NCI-H1694 treated with DMSO at 0.1 percent for 48 hours (cell line): ENCODE measurements at regions not wholly inside any gene's neighbourhood (a gene's known extent, or its start where the extent isn't known, plus 50 kb on each side); places are given as distances from the start of the nearest gene placed in this dataset.
"Not testable (repeated sequence)": the region's sequence is repeated elsewhere in the genome, so short reads cannot be mapped to it uniquely, and the experiment has no call there.

Experiments
- DNase-seq: peaks from one replicate; lab custom pipeline; 2025; lab: John Stamatoyannopoulos, UW

DNA sequence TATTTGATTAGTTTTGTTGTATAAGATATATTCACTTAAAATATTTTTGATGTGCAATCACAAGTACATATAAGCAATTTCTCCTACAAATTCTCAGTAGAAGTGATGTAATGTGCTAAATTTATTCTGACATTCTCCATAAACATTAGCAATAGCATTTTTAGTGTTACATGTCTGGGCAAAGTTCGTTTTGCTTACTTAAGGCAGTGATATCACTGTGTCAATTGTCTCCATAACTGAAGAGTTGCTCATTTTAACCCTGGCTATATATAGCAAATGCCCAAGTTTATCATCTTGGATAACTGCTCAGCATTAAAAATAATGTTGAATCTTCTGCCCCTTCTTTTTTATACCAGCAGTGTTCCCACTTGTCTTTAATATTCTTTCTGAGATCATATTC lies 340.0 kb upstream of the NDST4 start:
- no peak for DNase-seq

DNA sequence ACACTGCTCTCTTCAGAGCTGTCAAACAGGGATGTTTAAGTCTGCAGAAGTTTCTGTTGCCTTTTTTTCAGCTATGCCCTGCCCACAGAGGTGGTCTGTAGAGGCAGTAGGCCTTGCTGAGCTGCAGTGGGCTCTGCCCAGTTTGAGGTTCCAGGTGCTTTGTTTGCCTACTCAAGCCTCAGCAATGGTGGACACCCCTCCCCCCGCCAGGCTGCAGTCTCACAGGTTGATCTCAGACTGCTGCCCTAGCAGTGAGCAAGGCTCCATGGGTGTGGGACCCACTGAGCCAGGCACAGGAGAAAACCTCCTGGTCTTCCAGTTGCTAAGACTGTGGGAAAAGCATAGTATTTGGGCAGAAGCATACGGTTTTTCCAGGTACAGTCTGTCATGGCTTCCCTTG lies 338.8 kb upstream of the NDST4 start:
- DNase-seq: not testable (repeated sequence)

DNA sequence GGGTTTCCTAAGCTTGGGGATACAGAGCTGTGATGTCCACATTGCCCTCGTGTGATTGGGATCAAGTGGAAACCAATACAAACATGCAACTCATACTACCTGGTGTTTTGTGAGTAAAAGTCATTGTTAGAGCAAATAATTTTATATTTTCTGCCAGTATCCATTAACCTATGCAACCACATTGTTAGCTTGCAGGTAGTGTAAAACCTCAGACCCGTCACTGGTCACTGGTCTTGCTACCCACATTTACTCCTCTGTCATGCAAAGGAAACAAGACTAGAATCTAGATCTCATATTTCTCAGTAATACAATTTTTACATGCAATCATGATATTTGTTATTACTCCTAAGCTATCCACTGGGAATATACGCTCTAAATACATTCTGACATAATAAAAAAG lies 324.3 kb upstream of the NDST4 start:
- DNase-seq: no peak

DNA sequence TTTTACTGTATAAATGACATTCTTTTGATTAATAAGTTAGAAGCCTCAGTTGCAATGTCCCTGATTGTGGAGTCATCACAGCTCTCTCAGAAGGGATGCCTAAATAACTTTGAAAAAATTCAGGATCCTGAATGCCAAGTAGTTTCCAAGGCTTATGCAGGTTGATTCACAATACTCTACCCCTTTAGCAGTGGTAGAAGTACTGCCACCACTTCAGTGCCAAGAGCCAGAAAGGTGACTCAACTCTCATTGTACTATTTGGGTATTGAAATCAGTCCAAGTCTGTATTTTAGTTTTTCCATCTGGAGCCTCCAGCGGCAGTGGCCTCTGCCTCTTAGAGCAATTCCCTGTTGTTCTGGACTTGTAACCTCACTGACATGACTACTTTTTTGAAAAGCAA lies 320.1 kb upstream of the NDST4 start:
- no peak for DNase-seq

DNA sequence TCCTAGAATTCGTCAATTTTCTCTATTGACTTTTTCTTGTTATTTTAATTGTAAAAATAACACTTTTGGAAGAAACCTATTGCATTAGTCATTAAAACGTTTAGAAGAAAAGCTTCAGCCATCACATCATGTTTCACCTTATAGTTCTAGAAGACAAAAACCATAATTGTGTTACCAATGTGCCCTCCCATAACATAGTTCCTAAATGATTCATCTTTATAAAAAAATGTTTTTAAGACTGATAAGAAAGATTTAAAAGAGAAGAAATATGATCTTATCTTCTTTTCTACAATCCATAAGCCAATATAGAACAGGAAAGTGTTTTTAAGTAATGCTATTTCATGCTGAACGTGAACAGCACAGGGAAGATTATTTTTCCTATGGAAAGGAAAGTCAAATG lies 316.6 kb upstream of the NDST4 start:
- DNase-seq: no peak

DNA sequence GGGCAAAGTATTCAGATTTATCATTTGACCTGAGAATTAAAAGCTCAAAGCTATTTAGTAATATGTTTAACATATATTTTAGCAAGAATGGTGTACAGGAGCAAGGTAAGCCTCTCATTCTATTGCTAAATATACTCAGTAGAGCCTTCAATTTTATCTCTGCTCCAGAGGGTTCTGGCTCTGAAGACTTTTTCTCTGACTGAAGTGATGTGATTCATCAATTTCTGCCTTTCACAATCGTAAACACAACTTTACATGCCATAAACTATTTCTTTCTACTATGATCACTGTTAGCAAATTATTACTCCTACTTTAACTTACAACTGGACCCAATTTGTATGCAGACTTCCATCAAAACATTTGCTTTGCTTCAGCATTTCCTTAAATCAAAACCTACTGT lies 315.0 kb upstream of the NDST4 start:
- no peak for DNase-seq

- DNase-seq: no peak
Observed at GRCh38 chr4:115424852-115425251, 311.4 kb upstream of the NDST4 start.

- no peak for DNase-seq
Observed at GRCh38 chr4:115418635-115419396, 305.4 kb upstream of the NDST4 start.

- no peak for DNase-seq
Observed at GRCh38 chr4:115396034-115396433, 282.6 kb upstream of the NDST4 start.

GRCh38 chr4:115376866-115377265 lies 263.4 kb upstream of the NDST4 start:
- no peak for DNase-seq

DNA sequence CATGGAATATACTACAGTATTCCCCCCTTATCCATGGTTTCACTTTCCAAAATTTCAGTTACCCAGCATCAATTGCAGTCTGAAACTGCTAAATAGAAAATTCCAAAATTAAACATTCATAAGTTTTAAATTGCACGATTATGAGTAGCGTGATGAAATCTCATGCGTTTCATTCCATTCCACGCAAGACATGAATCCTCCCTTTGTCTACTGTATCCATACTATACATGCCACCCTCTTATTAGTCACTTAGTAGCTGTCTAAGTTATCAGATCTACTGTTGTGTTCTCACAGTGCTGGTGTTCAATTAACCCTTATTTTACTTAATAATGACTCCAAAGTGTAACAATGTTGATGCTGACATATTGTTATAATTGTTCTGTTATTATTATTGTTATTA lies 261.2 kb upstream of the NDST4 start:
- DNase-seq: no peak

- DNase-seq: no peak
Observed at GRCh38 chr4:115370490-115370889, 257.1 kb upstream of the NDST4 start.

DNA sequence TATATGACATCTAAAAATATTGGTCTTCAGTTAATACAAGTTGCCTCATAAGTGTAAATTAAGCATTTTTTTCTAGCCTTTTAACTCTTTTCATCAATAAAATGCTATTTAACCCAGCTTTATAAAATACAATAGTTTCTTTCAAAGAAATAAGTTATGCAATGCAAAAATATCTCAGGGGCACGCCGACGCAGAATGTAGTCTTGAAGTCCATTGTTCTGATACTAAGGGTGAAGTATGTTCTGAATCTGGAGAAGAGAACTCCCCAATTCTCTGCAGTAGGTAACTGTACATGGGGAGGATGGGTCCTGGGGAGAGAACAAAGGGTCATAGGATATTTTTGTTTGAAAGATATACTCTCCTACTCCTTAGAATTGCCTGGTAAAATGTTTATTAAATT lies 256.6 kb upstream of the NDST4 start:
- no peak for DNase-seq

DNA sequence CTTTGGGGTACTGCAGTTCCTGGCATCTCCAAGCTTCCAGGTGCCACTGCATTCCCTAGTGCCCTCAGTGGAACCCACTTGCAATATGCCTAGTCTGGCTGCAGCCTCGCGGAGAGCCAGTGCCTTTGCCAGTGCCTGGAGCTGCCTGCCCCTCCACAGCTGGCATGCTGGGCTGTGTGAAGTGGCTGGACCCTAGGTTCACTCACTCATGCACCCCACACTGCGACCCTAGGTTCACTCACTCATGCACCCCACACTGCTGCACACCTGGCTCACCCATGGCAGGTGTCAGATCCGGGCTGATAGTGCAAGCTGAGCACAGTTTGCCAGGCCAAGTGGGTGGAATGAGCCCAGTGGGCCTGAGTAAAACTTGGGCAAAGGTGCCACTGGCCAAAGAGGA lies 253.0 kb upstream of the NDST4 start:
- no peak for DNase-seq

DNA sequence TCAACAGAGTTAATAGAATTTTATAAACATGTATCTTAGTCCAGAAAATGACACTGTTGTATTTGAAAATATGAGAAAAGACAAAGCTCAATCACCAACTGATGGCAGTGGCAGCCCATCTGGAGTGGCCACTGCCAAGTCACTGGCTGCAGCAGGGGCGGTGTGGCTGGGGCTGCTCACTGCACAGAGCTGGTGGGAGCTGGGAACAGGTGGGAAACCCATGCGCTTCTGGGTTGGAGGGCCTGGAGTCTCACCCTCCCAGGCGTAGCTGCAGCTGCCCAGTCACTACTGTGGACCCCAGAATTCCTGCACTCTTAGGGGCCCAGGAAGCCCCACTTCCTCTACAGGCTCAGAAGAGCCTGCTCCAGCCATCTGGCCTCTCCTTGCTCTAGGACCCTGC lies 251.8 kb upstream of the NDST4 start:
- no peak for DNase-seq

GRCh38 chr4:115361781-115362180 lies 248.4 kb upstream of the NDST4 start:
- DNase-seq: no peak

GRCh38 chr4:115360431-115360830 lies 247.0 kb upstream of the NDST4 start:
- no peak for DNase-seq

DNA sequence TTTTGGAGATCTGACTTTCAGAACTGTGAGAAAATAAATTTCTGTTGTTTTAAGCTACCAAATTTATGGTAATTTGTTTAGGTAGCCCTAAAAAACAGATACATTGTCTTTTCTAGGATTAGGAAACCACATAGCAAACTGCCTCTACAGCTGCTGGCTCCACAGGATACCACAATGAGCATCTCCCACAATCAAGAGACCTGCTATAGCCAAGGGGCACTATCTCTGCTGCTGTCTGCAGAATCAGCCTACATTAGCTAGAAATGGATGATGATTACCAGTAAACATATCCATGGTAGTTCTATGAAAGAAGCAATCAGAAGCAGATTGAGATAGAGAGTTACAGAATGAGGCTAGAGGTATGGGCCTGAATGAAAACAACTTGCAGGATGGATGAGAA lies 244.4 kb upstream of the NDST4 start:
- DNase-seq: no peak

- no peak for DNase-seq
Observed at GRCh38 chr4:115356176-115356575, 242.8 kb upstream of the NDST4 start.

DNA sequence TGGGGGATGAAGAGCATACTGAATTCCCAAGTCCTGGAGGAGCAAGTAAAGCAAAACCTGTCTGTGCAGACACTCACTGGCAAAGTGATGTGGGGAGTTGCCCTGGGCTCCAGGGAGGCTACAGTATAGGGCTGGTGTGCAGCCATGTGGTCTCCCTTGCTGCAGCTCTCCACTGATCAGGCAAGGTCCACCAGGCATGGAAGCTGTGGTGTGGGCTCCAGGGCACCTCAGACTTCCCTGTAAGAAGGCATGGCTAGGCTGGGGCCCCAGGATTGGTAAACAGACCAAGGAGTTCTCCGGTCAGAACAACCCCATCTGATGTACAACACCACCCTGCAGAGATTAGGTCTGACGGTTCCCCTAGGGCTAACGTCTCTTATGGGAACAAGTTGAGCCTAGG lies 241.9 kb upstream of the NDST4 start:
- DNase-seq: no peak

GRCh38 chr4:115353370-115353769 lies 239.9 kb upstream of the NDST4 start:
- DNase-seq: no peak

- DNase-seq: no peak
Observed at GRCh38 chr4:115343171-115343570, 229.8 kb upstream of the NDST4 start.

- DNase-seq: no peak
Observed at GRCh38 chr4:115334736-115335411, 221.5 kb upstream of the NDST4 start.

GRCh38 chr4:115332078-115332477 lies 218.7 kb upstream of the NDST4 start:
- DNase-seq: no peak
